ENCODE measurements at regions not wholly inside any gene's neighbourhood (a gene's known extent, or its start where the extent isn't known, plus 50 kb on each side); places are given as distances from the start of the nearest gene placed in this dataset.

DNA sequence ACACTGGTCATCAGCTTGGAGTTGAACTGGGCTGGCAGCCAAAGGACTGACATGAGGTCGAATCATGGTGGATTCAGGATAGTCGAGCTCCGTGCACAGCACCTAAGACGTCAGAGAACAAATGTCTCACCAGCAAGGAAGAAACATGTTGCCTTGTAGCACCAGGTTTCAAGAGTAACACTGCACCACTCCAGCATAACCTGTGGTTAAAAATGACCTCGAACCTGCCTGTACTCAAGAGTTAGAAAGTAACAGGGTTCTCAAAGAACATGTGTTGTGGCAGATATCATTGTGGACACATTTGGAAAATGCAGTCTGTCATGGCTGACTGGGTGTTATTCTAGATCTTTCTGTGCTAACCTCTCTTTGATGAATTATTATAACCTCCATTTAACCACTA is 511.6 kb downstream of the CDH26 start:
- TF ChIP-seq CTCF (conservative IDR thresholded peaks at IDR 0.05; ENCODE audit: low read depth, low read length) (no peak), POLR2A (IDR thresholded peaks at IDR 0.05; ENCODE audit: low read depth, low read length) (no peak), RAD21 (IDR thresholded peaks at IDR 0.05; ENCODE audit: low read length) (no peak), RFX5 (IDR thresholded peaks at IDR 0.05; ENCODE audit: low read depth, low read length) (no peak), MXI1 (IDR thresholded peaks at IDR 0.05; ENCODE audit: borderline replicate concordance, low read depth, low read length) (no peak), FOS (IDR thresholded peaks at IDR 0.05; ENCODE audit: low read depth, low read length) (no peak), RCOR1 (IDR thresholded peaks at IDR 0.05; ENCODE audit: insufficient replicate concordance, low read length) (no peak), SMC3 (IDR thresholded peaks at IDR 0.05; ENCODE audit: low read depth, low read length) (no peak)
- TF ChIP-seq, protein P1, sequence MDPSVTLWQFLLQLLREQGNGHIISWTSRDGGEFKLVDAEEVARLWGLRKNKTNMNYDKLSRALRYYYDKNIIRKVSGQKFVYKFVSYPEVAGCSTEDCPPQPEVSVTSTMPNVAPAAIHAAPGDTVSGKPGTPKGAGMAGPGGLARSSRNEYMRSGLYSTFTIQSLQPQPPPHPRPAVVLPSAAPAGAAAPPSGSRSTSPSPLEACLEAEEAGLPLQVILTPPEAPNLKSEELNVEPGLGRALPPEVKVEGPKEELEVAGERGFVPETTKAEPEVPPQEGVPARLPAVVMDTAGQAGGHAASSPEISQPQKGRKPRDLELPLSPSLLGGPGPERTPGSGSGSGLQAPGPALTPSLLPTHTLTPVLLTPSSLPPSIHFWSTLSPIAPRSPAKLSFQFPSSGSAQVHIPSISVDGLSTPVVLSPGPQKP (IDR thresholded peaks at IDR 0.05; ENCODE audit: borderline replicate concordance, low read depth, low read length): no peak
- TF ChIP-seq, protein P2, sequence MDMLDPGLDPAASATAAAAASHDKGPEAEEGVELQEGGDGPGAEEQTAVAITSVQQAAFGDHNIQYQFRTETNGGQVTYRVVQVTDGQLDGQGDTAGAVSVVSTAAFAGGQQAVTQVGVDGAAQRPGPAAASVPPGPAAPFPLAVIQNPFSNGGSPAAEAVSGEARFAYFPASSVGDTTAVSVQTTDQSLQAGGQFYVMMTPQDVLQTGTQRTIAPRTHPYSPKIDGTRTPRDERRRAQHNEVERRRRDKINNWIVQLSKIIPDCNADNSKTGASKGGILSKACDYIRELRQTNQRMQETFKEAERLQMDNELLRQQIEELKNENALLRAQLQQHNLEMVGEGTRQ (IDR thresholded peaks at IDR 0.05; ENCODE audit: low read depth, low read length): no peak
